Breast epithelium (tissue), 4 donors: ENCODE measurements at regions not wholly inside any gene's neighbourhood (a gene's known extent, or its start where the extent isn't known, plus 50 kb on each side); places are given as distances from the start of the nearest gene placed in this dataset.

ENCODE experiments used
- DNase-seq, 2 donors: peaks; one replicate each; pipeline ENCODE4 v3.0.0-alpha.2; 2019; ENCODE audit warnings: low spot score in 2 of 2
- H3K27ac ChIP-seq, 2 donors: fragments of 200-600 bp; sonication (generic) in 1 of 2; one replicate each; pipeline ENCODE4 v1.5.1; 2016 to 2019; ENCODE audit warnings: mild to moderate bottlenecking in 1 of 2
- H3K27me3 ChIP-seq, 2 donors: fragments of 200-600 bp; sonication (generic) in 1 of 2; one replicate each; pipeline versions ENCODE4 v1.5.1 to v1.6.0; 2017 to 2019; ENCODE audit warnings: control low read depth in 1 of 2, mild to moderate bottlenecking in 1 of 2
- H3K36me3 ChIP-seq: fragments of 200-600 bp; one replicate; pipeline ENCODE4 v1.5.1; 2019
- H3K4me1 ChIP-seq, 2 donors: fragments of 200-600 bp; sonication (generic); one replicate each; pipeline ENCODE4 v1.5.1; 2016 to 2019; ENCODE audit warnings: control low read depth in 1 of 2
- H3K4me3 ChIP-seq, 3 donors: fragments of 200-600 bp; sonication (generic); 1 replicate in 2 of 3; 2 replicates in 1 of 3; pipeline ENCODE4 v1.5.1; 2016 to 2019; ENCODE audit warnings: mild to moderate bottlenecking in 3 of 3, moderate library complexity in 2 of 3
- H3K9me3 ChIP-seq, 2 donors: fragments of 200-600 bp; sonication (generic) in 1 of 2; one replicate each; pipeline ENCODE4 v1.5.1; 2016 to 2019; ENCODE audit warnings: control low read depth in 1 of 2
- CTCF ChIP-seq, 3 donors: fragments of 450-650 bp; IDR thresholded peaks; one replicate each; pipeline ENCODE4 v1.5.1; 2016 to 2017; ENCODE audit warnings: antibody characterized with exemption in 3 of 3, mild to moderate bottlenecking in 3 of 3, moderate library complexity in 3 of 3
- POLR2A ChIP-seq: fragments of 450-650 bp; IDR thresholded peaks from one replicate; pipeline ENCODE4 v1.6.1; 2016; ENCODE audit warnings: antibody characterized with exemption, mild to moderate bottlenecking, moderate library complexity
- POLR2AphosphoS5 ChIP-seq, 3 donors: sonication (generic); formaldehyde crosslinking; IDR thresholded peaks; one replicate each; pipeline ENCODE4 v1.6.1; 2017; ENCODE audit warnings: antibody characterized with exemption in 3 of 3
- intact Hi-C: fragments of 100-400 bp; cut with DNase I; formaldehyde crosslinking; loops from one replicate; pipeline ENCODE4 v1.15.1; 2023; ENCODE audit warnings: low total_unique reads

GRCh38 chr6:165890404-165890735, 227.3 kb upstream of the PDE10A start:
- intact Hi-C loops, result no loop called here
- Histone ChIP-seq H3K4me1 (no peaks in the 10 kb centered on the region), H3K27me3 (peaks cover 0 to 4% of the 10 kb centered on the region in 2 donors), H3K27ac (no peak overlapping the region), H3K9me3 (peaks cover 4 to 10% of the 10 kb centered on the region in 2 donors), H3K4me3 (no peak overlapping the region), H3K36me3 (no peaks in the 10 kb centered on the region)
- DNase-seq, result no peak
- TF ChIP-seq POLR2AphosphoS5 (IDR thresholded peaks at IDR 0.05) (no peak), POLR2A (no peak), CTCF (IDR thresholded peaks at IDR 0.05) (no peak)

- no peaks in the 10 kb centered on the region for H3K4me1 ChIP-seq
- DNase-seq, result no peak
- H3K27me3 ChIP-seq, result peaks cover 0 to 4% of the 10 kb centered on the region in 2 donors
- H3K9me3 ChIP-seq, result peaks cover 4 to 10% of the 10 kb centered on the region in 2 donors
- H3K27ac ChIP-seq, result no peak overlapping the region
- TF ChIP-seq POLR2AphosphoS5 (IDR thresholded peaks at IDR 0.05) (no peak), CTCF (IDR thresholded peaks at IDR 0.05) (peak in 1 of 3 donors; percentile 42), POLR2A (no peak)
- no peak overlapping the region for H3K4me3 ChIP-seq
- H3K36me3 ChIP-seq, result no peaks in the 10 kb centered on the region
- intact Hi-C loops, result no loop called here
Observed at GRCh38 chr6:165889636-165890403, 226.8 kb upstream of the PDE10A start.

- intact Hi-C loops, result no loop called here
- Histone ChIP-seq H3K36me3 (no peaks in the 10 kb centered on the region), H3K4me1 (no peaks in the 10 kb centered on the region), H3K27me3 (peaks cover 0 to under 1% of the 10 kb centered on the region in 2 donors), H3K9me3 (peaks cover 4 to 10% of the 10 kb centered on the region in 2 donors), H3K27ac (no peak overlapping the region), H3K4me3 (no peak overlapping the region)
- TF ChIP-seq POLR2A (no peak), CTCF (IDR thresholded peaks at IDR 0.05) (no peak), POLR2AphosphoS5 (IDR thresholded peaks at IDR 0.05) (no peak)
- DNase-seq, result no peak
Observed at GRCh38 chr6:165886169-165886568, 223.1 kb upstream of the PDE10A start.

- intact Hi-C loops, result no loop called here
- Histone ChIP-seq H3K27me3 (no peaks in the 10 kb centered on the region), H3K4me1 (no peaks in the 10 kb centered on the region), H3K4me3 (no peak overlapping the region), H3K27ac (no peak overlapping the region), H3K9me3 (peaks cover 4 to 10% of the 10 kb centered on the region in 2 donors), H3K36me3 (no peaks in the 10 kb centered on the region)
- no peak for TF ChIP-seq POLR2AphosphoS5 (IDR thresholded peaks at IDR 0.05)
- peak; percentile 54 to 78 (median 69) for TF ChIP-seq CTCF (IDR thresholded peaks at IDR 0.05)
- no peak for TF ChIP-seq POLR2A
- peak; percentile 52 to 70 for DNase-seq
Observed at GRCh38 chr6:165884813-165885765, 222.0 kb upstream of the PDE10A start.
